ENCODE measurements at regions not wholly inside any gene's neighbourhood (a gene's known extent, or its start where the extent isn't known, plus 50 kb on each side); places are given as distances from the start of the nearest gene placed in this dataset.

DNA sequence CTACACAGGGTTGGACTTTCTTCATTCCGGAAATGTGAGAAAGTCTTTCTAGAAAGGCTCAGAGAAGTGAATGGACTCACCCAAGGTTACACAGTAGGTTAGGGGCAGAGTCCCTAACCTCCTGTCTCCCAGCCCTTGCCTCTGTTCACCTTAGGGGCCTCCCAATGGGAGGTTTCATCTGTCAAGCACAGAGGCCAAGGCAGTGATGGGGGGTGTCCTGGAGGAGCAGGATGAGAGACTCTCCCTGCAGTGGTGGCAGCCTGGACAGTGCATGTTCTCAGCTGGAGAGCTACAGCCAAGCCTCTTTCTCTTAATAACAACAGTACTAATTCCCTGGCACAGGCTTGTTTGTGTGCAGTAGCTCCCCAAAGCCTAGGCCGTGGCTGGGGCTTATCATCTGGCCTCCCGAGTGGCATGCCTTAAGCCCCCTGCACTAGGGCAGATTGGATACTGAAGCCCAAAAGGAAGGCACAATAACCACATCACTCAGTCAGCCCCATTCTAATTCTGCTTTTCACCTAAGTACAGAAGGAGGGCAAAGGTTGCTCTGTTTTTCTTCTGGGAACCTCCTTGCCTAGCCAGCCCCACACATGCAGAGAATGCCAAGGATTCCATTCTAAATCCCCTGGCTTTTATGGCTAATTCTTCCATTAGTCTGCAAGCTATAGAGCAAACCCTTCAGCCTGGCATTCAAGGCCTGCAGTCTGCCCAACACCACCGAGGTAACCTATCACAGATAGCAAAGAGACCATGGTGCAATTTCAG is 50.2 kb upstream of the XPA start:
- DNase-seq = no peak

DNA sequence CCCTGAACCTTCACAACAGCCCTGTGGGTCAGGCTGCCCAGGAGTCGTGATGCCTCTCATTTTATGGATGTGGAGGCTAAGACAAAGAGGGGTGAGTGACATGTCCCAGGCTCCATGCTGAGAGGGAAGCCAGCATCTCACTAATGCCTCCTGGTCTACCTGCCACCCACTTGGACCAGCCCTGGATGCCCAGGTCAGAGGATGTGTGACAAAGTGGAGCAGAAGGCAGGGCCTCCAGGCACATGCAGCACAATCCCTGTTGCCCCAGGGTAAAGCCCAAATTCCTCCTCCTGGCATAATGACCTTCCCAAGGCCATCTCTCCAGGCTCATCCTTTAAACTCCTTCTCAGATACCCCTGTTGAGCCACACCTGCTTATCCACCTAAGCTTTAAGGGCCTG is 51.4 kb upstream of the XPA start:
- DNase-seq = no peak

DNA sequence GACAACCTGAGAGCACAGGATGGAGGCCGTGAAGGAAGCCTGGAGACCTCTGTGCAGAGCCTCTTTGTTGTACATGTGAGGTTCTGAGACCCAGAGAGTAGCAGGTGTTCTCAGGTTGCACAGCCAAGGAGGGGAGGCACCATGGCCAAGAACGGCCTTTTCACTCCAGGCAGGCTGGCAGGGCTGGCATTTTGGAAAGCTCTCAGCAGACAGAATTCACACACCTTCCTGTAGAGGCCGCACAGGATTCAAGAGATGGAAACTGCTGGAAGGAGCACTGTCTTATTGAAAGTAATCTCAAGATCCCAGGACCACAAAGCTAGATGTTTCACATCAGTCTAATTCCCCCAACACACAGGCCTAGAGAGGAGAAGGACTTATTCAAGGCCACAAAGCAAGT is 52.8 kb upstream of the XPA start:
- no peak for DNase-seq

DNA sequence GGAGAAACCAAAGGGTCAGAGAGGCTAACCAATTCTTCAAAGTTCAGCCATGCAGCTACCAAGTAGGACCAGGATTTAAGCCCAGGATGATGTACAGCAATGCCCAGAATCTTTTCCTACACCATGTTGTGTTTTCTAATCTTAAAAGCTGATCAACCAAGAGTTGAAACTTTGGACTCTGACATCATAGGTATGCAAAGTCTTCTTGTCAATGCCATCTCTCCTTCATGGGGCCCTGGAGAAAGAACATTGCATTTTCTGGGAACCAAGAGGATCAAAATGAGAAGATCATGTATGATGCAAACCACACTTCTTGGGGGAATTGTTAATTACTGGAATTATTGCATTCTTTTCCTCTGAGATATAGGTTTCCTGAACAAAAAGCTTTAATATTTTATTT is 54.4 kb upstream of the XPA start:
- DNase-seq = no peak

DNA sequence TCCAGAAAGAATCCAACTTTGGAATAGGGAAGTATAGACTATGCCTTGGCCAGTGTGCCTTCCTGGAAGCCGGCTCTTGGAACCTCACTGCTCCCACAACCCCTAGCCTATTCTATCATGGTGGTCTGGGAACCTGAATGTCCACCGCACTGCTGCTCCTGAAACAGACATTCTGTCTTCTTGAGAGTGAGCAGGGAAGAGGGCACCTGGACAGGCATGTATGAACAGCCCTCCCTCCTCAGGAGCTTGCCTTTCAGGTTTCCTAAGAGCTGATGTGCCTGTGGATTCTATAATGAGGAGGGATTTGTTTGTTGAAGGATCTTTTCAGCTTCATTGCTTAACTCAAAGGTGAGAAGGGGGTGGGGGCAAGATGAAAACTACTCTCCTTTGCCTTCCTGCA is 55.1 kb upstream of the XPA start:
- no peak for DNase-seq

DNA sequence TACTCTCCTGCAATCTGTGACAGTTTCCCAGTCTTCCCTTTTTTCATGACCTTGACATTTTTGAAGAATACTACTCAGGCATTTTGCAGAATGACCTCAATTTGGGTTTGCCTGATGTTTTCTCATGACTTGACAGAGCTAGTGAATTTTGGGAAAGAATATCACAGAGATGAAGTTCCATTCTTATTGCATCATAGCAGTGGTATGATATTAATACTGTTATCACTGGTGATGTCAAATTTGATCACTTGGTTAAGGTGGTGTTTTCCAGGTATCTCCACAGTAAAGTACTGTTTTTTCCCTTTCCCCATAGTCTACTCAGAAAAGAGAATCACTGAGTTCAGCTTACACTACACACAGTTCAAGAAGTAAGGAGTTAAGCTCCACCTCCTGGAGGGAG is 56.2 kb upstream of the XPA start:
- DNase-seq = no peak

DNA sequence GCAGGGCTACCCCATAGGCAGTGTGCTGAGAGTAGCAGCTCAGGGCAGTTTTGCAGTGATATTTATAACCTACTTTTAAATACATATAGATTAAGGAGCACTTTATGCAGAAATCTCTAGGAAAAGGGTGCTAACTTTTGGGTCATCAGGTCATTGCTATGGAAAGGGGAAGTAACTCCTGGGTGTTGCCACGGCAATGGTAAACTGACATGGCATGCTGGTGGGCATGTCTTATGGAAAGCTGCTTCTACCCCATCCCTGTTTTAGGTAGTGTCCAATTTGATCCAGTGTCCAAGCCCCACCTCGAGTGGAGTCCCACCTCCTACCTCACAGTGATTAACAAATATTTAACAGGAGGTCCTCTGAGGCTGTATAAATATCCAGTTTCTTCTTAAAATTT is 56.8 kb upstream of the XPA start:
- DNase-seq = no peak

DNA sequence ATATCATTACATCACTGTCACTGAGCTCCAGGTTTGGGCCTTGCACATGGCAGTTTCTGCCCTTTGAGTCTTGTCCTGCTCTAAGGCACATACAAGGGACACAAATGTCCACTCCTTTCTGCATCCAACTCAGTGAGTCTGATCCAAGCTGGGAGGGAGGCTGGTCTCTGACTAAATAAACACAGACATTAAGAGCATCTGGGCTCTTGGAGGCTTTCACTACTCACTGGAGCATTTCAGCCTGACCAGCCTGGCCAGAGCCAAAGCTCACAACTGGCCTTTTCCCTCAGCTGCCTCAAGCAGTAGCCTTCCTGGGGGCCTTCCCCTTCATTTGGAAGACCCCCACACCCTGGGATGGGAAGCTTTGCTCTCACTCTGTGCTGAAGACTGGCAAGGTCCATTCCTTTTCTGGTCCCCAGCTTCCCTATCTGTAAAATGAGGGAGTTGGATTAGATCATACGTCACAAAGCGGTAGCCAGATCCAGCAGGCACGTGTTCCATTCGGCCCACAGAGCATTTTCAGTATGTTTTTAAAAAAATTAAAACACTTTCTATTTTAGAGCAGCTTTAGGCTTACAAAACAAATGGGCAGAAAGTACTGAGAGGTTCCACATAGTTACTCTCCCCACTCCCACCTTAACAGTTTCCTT is 58.6 kb upstream of the XPA start:
- DNase-seq = no peak

DNA sequence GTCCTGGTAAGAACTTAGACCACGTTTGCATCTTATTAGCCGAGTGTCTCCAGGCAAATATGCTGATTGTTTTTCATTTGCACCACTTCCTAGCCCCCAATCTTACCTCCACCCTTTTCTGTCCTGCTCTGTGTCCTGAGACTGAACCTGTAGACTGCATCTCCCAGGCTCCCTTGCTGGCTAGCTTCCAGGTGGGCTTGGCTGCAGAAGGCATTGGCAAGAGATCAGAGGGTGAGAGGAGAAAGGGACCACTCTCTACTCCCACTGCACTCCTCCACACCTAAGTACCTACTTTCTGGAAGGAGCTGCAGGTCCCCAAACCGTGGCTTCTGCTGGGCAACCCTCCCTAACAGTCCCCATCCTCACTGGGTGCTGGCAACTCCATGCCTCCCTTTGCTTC is 59.9 kb upstream of the XPA start:
- no peak for DNase-seq

DNA sequence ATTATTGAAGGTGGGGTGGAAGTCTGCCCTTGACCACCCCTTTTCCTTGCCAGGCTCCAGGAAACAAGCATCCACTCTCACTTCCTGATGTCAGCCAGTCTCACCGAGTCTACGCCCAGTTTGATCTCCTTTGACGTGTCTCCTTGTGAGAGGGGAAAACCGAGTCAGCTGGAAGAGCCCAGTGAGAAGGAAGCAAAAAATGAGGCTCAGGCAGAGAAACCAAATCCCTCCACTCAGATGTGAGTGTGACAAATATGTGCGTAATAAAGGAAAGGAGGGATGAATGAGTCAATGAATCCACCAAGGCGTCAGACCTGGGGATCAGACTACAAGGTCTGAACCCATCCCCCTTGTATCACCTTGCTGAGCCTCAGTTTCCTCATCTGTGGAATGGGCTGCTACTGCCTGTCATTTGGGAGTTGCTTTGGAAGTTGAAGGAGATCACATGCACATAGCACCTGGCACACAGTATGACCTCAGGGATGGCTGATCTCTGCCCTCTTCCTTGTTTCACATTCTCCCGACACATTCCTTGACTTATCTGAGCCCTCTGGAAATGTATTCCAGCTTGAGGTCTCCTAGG is 61.3 kb upstream of the XPA start:
- no peak for DNase-seq

DNA sequence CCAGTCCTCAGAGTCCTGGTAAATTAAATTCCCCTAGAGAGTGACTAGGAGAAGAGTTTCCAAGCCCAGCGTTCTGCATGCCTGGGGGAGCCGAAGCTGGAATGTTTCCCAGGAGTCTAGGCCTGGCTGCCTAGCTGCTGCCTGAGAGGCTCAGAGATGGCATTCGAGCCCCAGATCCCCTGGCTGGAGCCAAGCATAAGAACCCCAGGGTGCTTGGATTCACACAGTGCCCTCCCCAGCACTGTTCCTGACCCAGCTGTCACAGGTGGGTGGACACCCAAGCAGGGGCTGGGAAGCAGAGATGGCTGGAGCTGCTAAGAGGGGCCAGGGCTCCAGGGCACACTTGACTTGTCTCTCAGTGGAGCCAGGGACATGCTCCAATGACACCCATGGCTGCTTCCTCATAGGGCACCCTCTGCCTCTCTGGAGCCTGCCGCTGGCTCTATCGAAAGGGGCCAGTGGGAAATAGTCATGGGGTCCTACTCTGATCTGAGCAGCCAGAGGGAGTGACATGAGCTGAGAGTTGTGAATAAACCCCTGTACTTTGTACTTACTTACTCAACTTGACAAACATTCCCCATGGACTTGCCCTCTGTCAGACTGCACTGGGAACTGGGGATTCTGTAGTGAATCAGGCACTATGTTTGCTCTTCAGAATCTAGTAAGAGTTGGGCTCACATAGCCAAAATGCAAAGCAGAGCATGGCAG is 62.6 kb upstream of the XPA start:
- DNase-seq = no peak

DNA sequence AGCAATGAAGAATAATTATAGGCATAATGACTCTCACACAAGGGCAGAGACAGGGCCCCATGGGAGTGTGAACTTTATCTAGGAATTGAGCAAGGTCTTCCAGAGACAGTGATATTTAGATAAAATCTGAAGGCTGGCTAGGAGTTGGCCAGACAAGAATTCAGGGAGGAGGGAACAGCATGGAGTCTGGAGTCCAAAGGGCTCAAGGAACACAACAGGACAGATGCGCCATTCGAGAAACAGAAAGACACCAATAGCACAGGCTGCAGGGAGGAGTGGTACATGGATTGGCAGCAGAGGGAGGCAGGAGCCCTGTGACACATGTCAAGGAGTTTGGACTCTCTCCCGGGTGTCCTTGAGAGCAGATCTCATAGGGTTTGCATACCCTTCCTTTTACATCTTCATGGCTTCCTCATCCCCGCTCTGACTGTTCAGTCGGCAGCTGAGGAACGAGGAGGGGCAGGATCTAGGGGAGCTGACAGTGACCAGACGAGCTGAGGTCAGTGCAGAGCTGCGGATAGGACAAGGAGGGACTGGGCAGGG is 64.0 kb upstream of the XPA start:
- no peak for DNase-seq

DNA sequence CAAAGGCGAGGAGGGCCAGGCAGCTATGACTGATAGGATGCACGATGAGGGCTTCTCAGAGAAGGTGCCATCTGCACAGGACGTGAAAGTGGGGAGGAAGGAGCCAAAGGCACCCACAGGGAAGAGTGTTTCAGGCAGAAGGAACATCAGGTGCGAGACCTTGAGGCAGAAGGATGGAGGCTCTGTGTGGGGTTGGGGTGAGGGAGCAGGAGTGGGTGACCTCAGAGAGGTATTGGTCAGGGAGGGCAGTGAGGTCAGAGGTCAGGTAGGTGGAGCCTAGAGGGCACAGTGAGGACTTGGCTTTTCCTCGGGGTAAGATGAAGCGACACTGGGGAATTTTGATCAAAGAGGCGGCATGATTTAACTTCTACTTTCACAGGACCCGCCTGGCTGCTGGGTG is 64.7 kb upstream of the XPA start:
- DNase-seq = no peak

DNA sequence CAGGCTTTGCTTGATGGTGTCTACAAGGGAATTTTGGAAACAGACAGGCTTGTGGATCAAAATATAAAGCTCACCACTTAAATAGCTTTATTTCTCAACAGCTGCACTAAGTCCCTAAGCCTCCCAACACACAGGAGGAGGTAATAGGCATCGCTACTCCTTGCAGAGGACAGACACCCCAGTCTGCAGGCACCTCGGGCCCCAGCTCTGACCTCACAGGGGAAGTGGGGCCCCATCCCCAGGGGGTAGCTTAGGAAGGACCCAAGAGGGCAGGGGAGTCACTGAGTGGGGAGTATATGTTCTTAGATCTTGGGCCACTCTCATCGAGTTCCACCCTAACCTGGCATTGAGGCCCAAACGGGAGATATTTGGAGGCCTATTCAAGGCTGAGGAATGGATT is 66.7 kb upstream of the XPA start:
- DNase-seq = no peak

DNA sequence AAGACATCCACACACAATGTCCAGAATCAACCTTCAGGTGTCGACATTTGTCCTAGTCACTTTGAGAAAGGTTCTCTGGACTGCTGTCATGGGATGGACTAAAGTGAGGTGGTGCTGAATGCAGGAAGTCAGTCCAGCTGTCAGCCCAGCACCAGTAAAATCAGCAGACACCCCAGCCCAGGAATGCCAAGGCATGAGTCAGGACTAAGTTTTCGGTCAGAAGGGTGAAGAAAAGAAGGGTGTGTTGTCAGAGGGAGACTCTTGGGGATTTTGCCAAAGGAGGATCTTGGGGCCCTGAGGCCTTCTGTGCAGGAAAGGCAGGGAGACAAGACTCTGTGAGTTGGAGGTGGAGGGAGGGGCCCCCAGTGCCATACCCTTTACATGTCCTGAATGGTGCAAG is 69.0 kb upstream of the XPA start:
- no peak for DNase-seq

DNA sequence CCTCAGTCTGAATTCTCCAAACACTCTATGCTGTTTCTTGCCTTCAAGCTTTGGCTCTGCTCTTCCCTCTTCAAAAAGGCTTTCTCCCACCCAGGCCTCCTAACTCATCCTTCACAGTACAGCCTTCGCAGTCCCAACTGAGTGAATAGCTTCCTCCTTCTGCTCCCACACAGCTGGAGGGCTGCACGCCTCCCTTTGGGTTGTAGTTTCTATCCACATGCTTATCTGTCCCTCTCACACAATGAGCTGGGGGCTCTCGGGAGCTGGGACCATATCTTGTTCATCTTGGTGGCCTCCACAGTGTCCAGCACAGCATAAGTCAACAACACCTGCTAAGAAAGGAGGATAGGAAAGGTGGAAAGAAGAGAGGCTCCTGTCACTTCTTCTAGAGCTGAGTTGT is 69.5 kb upstream of the XPA start:
- no peak for DNase-seq

DNA sequence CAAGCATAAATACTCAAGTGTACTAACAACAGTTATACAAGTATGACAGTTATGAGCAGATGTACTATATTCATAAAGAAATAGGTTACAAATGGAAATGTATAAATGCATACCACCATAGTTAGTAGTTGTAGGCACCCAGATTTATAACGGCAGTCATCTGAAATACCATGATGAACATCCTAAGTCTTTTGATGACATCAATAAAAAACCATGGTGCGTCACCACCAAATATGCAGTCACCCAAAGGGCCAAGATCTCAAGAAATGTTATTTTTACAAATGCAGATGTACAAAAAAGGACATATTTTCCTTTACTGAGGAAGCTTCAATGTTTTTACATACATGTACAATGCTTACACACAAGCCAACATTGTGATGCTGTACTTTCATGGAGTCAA is 70.8 kb upstream of the XPA start:
- no peak for DNase-seq

DNA sequence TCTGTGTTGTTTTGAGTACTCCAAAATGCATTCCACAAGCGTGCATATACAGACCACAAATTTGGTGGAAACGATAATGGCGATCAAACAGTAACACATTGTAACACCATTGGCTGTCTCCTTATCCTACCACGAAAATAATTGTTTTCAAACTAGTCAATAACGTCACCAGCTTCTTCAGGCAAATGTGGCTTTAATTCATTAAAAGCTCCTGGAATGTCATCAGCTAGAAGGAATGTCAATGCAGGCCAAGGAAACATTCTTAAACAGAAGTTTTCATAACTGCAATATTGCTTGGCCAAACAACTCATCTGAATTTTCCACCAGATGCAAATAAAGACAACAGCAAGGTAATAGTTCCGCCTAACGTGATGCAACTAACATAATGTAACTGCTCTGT is 71.6 kb upstream of the XPA start:
- no peak for DNase-seq

DNA sequence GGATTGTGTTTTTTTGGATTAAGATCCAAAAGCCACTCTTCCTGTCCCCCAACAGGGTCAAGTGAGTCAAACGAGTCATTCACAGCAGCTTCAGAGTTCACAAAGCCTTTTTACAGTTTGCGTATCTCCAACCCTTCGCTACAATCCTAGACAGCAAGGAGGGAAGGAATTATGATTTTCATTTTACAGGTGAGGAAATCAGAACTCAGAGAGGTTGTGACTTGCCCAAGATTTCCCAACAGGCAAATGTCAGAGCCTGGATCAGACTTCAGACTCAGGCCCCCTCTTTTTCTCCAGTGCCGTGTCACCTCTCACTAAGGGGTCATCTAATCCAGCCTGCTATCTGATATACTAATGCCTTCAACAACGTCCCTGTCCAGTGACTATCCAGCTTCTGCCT is 72.1 kb upstream of the XPA start:
- DNase-seq = no peak

DNA sequence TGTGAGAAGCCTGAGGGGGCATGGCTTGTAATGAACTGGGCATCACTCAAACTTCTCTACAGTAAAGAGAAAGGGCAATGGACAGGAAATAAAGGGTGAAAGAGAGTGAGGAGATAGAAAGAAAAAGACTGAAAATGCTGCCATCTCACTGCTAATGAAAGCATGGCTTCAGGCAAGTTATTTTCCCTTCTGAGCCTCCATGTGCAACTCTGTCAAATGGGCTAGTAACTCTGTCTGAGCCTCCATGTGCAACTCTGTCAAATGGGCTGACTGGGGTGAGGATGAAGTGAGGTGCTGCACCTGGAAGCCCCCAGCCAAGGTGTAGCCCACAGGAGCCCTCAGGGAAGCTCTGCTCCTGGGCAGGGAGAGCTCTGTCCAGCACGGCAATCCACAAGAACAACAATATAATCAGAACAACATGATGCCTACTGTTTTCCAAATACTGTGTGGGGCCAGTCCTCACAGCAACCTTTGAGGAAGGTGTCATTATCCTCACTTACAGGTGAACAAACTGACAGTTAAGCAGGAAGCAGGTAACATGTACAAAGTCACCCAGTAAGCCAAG is 73.8 kb upstream of the XPA start:
- no peak for DNase-seq

DNA sequence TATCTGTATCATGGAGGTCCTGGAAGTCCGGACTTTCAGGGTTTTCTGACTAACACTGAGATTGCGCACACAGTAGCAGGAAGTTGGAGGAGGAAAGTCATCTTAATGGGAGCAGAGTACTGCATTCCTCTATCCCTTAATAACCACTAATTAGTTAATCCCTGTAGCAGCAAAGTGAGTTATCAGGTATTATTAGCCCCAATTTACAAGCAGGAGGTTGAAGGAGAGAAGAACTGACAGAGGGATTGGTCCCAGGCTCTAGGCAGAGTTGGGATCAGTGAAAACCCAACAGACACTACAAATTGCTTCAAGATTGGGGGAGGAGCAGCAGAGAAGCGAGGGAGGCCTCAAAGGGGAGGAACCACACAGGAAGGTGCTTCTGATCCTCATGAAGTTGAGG is 74.5 kb upstream of the XPA start:
- DNase-seq = no peak

DNA sequence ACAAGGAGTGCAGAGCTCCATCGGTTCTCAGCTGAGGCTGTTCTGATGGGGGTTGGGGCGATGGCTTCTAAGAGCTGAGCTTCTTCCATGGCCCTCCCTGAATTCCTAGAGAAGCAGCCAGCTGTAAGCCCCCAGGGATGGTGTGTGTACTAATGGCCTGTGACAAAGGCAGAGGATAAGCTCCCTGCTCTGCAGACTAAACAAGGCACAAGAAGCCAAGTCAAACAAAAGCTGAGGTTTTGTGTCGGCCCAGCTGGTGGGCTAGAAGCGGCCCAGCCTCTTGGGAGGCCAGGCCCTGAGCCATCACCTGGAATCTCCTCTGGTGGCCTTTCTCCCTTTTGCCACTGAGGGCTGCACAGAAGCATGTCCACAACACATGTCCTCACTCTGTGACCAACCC is 75.0 kb upstream of the XPA start:
- no peak for DNase-seq

DNA sequence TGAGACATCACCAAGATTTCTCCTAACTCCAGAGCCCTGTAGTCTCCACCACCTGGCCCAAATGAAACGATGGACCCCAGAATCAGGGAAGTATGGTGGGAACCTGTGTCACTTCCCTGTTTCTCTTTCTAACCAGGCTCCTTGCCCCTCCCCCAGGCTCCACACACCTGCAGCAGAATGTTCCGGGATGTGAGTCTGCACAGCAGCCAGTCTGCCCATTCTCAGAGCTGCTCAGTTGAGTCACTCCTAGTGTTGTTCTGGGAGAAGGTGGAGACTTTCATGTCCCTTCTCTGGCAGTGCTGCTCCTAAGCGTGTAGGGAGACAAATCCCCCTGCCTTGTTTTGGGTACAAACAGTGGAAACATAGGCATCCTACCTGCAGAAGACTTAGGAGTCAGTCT is 76.0 kb upstream of the XPA start:
- no peak for DNase-seq

DNA sequence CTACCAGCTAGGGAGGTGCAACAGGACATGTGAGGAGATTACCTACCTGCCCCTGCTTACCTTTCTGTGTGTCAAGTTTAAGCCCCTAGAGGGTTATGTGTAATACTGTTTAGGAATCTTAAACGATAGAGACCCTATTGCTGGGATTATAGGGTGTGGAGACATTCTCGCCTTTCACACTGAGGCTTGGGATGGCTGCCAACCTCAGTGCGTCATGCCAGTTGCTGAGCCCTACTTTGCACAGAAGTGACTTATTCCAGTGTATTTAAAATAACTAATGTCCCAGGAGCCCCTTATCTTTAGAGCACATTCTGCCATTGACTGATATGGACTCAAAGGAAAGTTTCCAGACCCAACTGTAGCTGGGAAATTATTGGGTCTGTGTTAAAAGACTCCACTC is 76.6 kb upstream of the XPA start:
- no peak for DNase-seq

Measured in activated CD8-positive, alpha-beta memory T cell treated with anti-CD3 and anti-CD28 coated beads, Interleukin-2, amount 50 U/mL, for 4 hours (primary cell).